Stimulated activated naive CD8-positive, alpha-beta T cell treated with anti-CD3 and anti-CD28 coated beads, Interleukin-15, amount 100 ng/mL, for 72 hours (primary cell): ENCODE measurements at regions not wholly inside any gene's neighbourhood (a gene's known extent, or its start where the extent isn't known, plus 50 kb on each side); places are given as distances from the start of the nearest gene placed in this dataset.

Source experiments
- ATAC-seq: fragments of 150-1000 bp; cut with Tn5 transposase; 2 replicates; pipeline ENCODE4 v1.10.0; 2021; ENCODE audit warnings: mild to moderate bottlenecking, moderate library complexity
- DNase-seq, 2 donors: peaks; one replicate each; pipeline ENCODE4 v3.0.0; 2021 to 2022
- H3K27ac Mint-ChIP-seq, 2 donors: one replicate each; pipeline ENCODE4 v1.8.0; 2022; ENCODE audit warnings: mild to moderate bottlenecking in 2 of 2, mixed read lengths in 2 of 2, moderate library complexity in 2 of 2
- H3K27me3 Mint-ChIP-seq: one replicate; pipeline ENCODE4 v1.8.0; 2022; ENCODE audit warnings: mixed read lengths
- H3K4me1 Mint-ChIP-seq: one replicate; pipeline ENCODE4 v1.8.0; 2022; ENCODE audit warnings: mild to moderate bottlenecking, mixed read lengths
- H3K4me3 Mint-ChIP-seq, 2 donors: one replicate each; pipeline ENCODE4 v1.8.0; 2022; ENCODE audit warnings: mild to moderate bottlenecking in 2 of 2, mixed read lengths in 2 of 2, moderate library complexity in 1 of 2
- H3K9me3 Mint-ChIP-seq, 2 donors: one replicate each; pipeline ENCODE4 v1.8.0; 2022; ENCODE audit warnings: mixed read lengths in 2 of 2

DNA sequence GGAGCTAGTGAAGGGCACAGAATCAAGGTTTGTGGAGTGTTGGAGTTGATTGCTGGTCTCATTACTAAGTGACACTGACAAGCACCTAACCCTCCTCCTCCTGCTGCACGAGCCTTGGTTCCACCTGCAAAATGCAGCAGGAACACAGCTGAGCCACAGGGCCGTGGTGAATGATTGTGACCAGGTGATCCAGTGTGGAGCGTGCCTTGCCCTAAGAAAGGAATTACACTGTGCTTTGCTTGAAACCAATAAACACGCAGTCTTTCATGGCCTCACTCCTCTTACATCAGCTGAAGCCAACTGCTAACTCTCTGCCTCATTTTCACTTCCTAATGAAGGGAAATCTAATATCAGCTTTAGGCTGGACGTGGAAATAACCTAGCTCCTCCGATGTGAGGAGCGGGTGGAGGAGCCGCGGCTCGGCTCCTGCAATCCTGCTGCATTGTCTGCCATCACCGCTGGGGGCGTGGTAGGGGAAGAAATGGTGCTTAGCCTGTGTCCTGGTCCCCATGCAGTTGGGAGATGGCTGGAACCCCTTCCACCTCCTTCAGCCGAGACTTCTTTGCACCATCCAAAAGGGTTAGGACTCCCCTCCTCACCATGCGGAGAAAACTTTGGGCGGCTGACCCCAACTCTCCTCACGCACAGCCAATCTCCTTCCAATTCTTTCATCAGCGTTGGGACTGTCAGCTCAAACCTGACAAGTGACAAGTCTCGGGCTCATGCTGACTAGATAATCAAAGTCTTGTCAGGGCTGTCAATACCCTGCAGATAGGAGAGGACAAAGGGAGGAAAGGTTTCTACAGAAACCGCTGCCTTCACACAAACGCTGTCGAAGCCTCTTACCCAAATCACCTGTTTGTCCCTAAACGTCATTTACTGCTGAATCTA, 427.9 kb downstream of the ZNF536 start:
- Mint-ChIP-seq H3K27ac (no peak overlapping the region), H3K4me3 (no peak overlapping the region), H3K4me1 (no peaks in the 10 kb centered on the region), H3K27me3 (peaks cover 26% of the 10 kb centered on the region), H3K9me3 (no peaks in the 10 kb centered on the region)
- ATAC-seq (no peak), DNase-seq (peak; percentile 12 to 16)

GRCh38 chr19:30795727-30796126, 423.5 kb downstream of the ZNF536 start:
- H3K9me3 Mint-ChIP-seq = no peaks in the 10 kb centered on the region
- H3K4me1 Mint-ChIP-seq = no peaks in the 10 kb centered on the region
- DNase-seq = no peak
- peak overlapping the region in 1 of 2 donors; percentile 38 for H3K27ac Mint-ChIP-seq
- no peak overlapping the region for H3K4me3 Mint-ChIP-seq
- H3K27me3 Mint-ChIP-seq = peaks cover 20% of the 10 kb centered on the region
- no peak for ATAC-seq

DNA sequence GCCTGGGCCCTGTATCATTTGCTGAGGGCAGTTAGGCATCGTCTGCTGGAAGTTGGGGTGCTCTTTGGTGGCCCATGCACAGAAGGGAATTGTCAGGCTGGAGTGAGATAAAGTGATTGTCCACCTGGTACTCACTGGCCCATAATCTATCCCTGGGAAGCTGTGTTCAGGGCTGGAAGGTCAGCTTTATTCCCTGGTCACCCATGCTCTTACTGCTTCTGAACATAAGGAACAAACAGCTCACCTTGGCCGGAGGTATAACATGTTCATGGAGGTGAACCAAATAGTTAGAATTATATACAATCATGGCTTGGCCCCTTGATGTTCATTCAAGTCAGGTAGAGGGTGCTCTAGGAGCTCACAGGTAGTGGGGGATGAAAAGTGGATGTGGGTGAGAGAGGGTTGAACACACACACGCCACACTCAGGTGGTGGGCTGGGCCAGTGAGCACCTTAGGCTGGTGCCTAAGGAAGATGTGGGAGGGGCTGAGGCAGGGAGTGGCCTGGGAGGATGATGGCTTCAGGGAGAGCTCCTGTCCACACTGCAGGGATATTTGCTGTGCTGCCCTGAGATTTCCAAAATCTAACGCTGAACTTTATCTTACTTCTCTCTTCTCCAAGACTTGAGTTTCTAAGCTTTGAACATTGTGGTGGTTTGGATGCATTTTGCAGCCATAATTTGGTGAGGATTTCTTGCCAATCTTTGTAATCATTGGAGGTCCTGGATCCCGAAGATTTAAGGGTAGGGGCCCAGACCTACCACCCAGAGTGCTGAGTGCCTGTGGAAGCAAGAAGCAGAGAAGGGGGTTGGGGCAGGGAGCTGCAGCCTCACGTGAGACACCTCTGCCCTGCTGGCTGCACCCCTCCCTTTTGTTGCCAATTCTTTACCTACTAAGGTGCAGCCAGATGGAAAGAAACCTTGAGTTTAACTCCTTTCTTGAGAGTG, 420.6 kb downstream of the ZNF536 start:
- Mint-ChIP-seq H3K9me3 (no peaks in the 10 kb centered on the region), H3K27ac (no peak overlapping the region), H3K4me1 (no peaks in the 10 kb centered on the region), H3K4me3 (no peak overlapping the region), H3K27me3 (peaks cover 9% of the 10 kb centered on the region)
- DNase-seq (no peak), ATAC-seq (no peak)

- Mint-ChIP-seq H3K9me3 (no peaks in the 10 kb centered on the region), H3K4me1 (no peaks in the 10 kb centered on the region), H3K4me3 (no peak overlapping the region), H3K27me3 (peaks cover 9% of the 10 kb centered on the region), H3K27ac (no peak overlapping the region)
- no peak for ATAC-seq
- no peak for DNase-seq
Observed at GRCh38 chr19:30791088-30791487, 418.9 kb downstream of the ZNF536 start.

DNA sequence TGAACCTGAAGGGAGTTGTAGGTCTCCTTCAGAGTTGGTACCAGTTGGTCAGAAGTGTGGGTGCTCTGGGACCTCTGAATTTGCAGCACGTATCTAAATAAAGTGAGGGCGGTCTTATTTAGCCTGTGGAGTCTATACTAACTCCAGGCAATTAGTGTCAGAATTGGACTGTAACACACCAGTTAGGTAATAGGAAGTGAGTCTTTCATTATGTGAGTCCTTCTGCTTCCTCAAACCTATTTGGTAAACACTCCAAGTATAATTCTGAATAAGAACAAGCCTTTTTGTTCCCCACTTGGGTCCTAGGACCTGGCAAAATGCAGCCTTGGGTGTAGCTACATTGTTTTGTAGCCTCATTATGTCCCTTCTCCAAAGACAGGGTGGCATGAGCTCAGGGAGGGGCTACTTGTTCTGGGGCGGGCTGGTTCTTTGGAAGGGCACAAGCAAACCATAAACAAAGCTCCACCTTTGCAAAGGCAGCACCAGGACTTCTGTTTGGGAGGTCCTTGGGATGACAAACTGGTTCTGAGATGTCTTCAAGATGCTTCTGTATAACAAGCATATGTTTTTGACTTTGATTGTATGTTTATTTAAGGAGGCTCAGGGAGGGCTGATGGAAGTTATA, 418.0 kb downstream of the ZNF536 start:
- H3K4me3 Mint-ChIP-seq = no peak overlapping the region

DNA sequence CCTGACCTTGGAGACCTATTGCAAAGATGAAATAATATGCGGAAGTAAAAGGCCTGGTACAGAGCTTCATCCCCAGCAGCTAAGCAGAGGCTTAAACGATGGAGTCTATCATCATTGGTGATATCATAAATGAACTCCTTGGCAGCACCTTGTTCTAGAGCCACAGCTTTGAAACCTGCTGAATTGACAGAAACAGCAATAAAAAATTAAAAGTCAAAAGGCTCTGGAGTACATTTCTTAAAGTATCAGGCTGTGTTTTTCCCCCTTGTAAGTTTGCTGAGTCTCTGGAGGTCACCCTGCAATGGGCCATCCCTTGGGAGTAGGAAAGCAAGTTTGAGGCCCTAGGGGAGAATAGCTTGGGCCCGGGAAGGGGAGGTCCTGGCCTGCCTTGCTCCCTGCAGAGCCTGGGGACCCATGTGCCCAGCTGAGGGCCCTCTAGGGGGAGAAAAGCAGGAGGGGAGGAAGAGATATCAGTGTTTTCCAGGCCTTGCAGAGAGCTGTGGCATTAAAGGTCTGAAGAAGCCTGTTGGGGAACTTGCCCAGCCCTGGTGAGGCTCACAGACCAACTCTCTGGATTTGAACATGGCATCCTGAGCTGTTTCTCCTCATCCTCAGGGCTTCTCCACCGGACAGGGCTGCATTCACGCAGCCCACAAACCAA, 416.1 kb downstream of the ZNF536 start:
- Mint-ChIP-seq H3K27me3 (peaks cover 6% of the 10 kb centered on the region), H3K9me3 (no peaks in the 10 kb centered on the region), H3K27ac (peak overlapping the region in 1 of 2 donors; percentile 36), H3K4me1 (no peaks in the 10 kb centered on the region), H3K4me3 (no peak overlapping the region)
- ATAC-seq = no peak
- DNase-seq = no peak

More for the DNA sequence above, 418.0 kb downstream of the ZNF536 start:
- no peak overlapping the region for H3K27ac Mint-ChIP-seq
- no peak for ATAC-seq
- peaks cover 2% of the 10 kb centered on the region for H3K27me3 Mint-ChIP-seq
- H3K9me3 Mint-ChIP-seq = no peaks in the 10 kb centered on the region
- no peaks in the 10 kb centered on the region for H3K4me1 Mint-ChIP-seq
- no peak for DNase-seq

GRCh38 chr19:30785458-30786137, 413.4 kb downstream of the ZNF536 start:
- H3K4me1 Mint-ChIP-seq = no peaks in the 10 kb centered on the region
- ATAC-seq = no peak
- H3K9me3 Mint-ChIP-seq = no peaks in the 10 kb centered on the region
- H3K27ac Mint-ChIP-seq = peak overlapping the region in 1 of 2 donors; percentile 23
- H3K27me3 Mint-ChIP-seq = peaks cover 6% of the 10 kb centered on the region
- no peak for DNase-seq
- no peak overlapping the region for H3K4me3 Mint-ChIP-seq

DNA sequence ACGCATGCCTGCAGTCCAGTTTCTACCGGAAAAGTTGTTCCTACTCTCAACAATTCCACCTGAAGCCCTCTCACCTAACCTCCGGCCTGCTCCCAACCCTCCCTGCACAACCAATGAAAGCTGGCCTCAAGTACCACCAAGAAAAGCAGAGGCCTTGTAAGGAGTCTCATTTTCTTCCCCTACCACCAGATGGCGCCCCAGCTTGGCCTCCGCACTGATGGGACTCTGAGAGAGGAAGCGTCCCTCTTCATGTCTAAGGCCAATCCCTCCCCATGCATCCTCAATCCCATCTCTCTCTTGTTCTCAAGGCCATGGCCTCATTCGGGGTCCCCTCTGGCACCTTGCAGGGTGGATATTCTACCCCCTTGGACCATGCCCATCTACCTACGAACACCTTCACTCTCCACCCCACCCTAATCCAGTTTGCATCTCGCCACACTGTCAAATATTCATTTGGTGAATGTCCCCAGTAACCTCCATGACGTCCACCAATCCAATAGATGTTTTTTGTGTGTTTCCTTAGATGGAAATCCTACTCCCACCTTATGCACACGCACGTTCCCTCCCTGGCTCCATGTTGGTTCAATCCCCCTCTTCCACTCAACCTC, 412.8 kb downstream of the ZNF536 start:
- Mint-ChIP-seq H3K4me3 (no peak overlapping the region), H3K27me3 (peaks cover 6% of the 10 kb centered on the region), H3K27ac (peak overlapping the region in 1 of 2 donors; percentile 23), H3K9me3 (no peaks in the 10 kb centered on the region), H3K4me1 (no peaks in the 10 kb centered on the region)
- DNase-seq (peak; percentile 47 to 51), ATAC-seq (peak; percentile 65)

- no peaks in the 10 kb centered on the region for H3K9me3 Mint-ChIP-seq
- no peaks in the 10 kb centered on the region for H3K4me1 Mint-ChIP-seq
- peaks cover 6% of the 10 kb centered on the region for H3K27me3 Mint-ChIP-seq
- ATAC-seq (no peak), DNase-seq (no peak)
- no peak overlapping the region for H3K4me3 Mint-ChIP-seq
- no peak overlapping the region for H3K27ac Mint-ChIP-seq
Observed at GRCh38 chr19:30783936-30784335, 411.8 kb downstream of the ZNF536 start.

- Mint-ChIP-seq H3K9me3 (no peaks in the 10 kb centered on the region), H3K27ac (no peak overlapping the region), H3K4me1 (no peaks in the 10 kb centered on the region), H3K27me3 (peaks cover 11% of the 10 kb centered on the region), H3K4me3 (no peak overlapping the region)
- DNase-seq = no peak
- ATAC-seq = no peak
Observed at GRCh38 chr19:30783212-30783611, 411.0 kb downstream of the ZNF536 start.

- Mint-ChIP-seq H3K4me3 (no peak overlapping the region), H3K27ac (no peak overlapping the region), H3K27me3 (peaks cover 14% of the 10 kb centered on the region), H3K9me3 (no peaks in the 10 kb centered on the region), H3K4me1 (no peaks in the 10 kb centered on the region)
- no peak for ATAC-seq
- no peak for DNase-seq
Observed at GRCh38 chr19:30781519-30781918, 409.3 kb downstream of the ZNF536 start.

GRCh38 chr19:30781047-30781446, 408.9 kb downstream of the ZNF536 start:
- ATAC-seq = no peak

DNA sequence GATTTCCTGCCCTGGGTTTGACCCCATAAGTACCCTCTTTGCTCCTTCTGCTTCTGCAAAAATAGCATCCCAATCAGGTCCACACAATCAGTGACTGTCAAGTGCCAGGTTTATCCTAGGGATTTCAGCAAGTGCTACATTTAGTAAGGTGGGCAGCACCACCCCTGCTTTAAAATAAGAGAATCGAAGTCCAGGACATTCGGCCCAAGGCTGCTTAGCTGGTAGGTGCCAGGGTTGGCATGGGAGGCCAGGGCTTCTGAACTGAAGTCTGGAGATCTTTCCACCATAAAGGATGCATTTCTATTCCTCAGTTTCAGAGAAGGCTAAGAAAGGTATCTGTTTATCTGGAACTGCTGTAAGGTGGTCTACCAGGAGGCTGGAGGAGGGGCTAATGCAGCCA, 408.3 kb downstream of the ZNF536 start:
- DNase-seq (no peak), ATAC-seq (no peak)
- Mint-ChIP-seq H3K4me1 (no peaks in the 10 kb centered on the region), H3K4me3 (no peak overlapping the region), H3K9me3 (peaks cover 0 to 1% of the 10 kb centered on the region in 2 donors), H3K27me3 (peaks cover 14% of the 10 kb centered on the region), H3K27ac (no peak overlapping the region)

More at GRCh38 chr19:30781047-30781446, 408.9 kb downstream of the ZNF536 start:
- Mint-ChIP-seq H3K4me1 (no peaks in the 10 kb centered on the region), H3K9me3 (no peaks in the 10 kb centered on the region), H3K4me3 (no peak overlapping the region), H3K27ac (no peak overlapping the region), H3K27me3 (peaks cover 14% of the 10 kb centered on the region)
- no peak for DNase-seq

DNA sequence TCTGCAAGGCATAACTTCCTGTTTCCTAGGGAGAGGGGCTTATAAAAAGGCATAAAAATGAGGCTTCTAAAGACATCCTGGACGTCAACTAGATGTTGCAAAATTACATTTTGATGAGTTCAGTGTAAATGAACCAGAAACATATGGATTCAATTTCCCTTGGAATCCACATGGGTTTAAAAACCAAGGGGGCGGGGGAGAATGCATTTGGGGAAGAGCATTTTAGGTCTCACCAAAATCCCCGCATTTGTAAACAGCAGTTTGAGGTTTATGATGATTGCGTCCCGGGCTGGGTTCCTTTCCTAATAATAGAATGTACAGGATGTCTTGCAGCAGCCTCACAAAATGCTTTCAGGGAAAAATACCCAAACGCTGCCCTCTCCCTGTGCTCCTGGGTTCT, 407.8 kb downstream of the ZNF536 start:
- Mint-ChIP-seq H3K27ac (no peak overlapping the region), H3K9me3 (peaks cover 0 to 5% of the 10 kb centered on the region in 2 donors), H3K4me1 (no peaks in the 10 kb centered on the region), H3K27me3 (peaks cover 14% of the 10 kb centered on the region), H3K4me3 (no peak overlapping the region)
- no peak for ATAC-seq
- DNase-seq = no peak
